CD4-positive, alpha-beta memory T cell (primary cell): ENCODE measurements at regions not wholly inside any gene's neighbourhood (a gene's known extent, or its start where the extent isn't known, plus 50 kb on each side); places are given as distances from the start of the nearest gene placed in this dataset.
A peak's percentile ranks its signal among the peaks of the same experiment; 100 is the strongest.

ENCODE experiments used
- CTCF ChIA-PET: fragments of 350-600 bp; sonication (Branson Sonifier 250); formaldehyde crosslinking; loops from one replicate; lab custom pipeline; 2021; ENCODE audit warnings: inconsistent platforms; ENCODE audit not compliant: partially characterized antibody; lab: Charles Lee
- POLR2A ChIA-PET: fragments of 350-600 bp; sonication (Branson Sonifier 250); formaldehyde crosslinking; loops from one replicate; lab custom pipeline; 2021; ENCODE audit not compliant: partially characterized antibody; lab: Charles Lee
- DNase-seq, 5 donors: peaks; one replicate each; pipeline versions ENCODE4 v3.0.0 to v3.0.0-alpha.2; 2020 to 2022; ENCODE audit warnings: mixed read lengths in 1 of 5
- H3K27ac ChIP-seq: one replicate; pipeline ENCODE4 v1.7.0; 2013; ENCODE audit warnings: low read depth, low read length
- H3K27me3 ChIP-seq: 2 replicates; pipeline ENCODE4 v1.7.0; 2013; ENCODE audit warnings: mild to moderate bottlenecking, low read length, moderate library complexity; ENCODE audit not compliant: insufficient read depth
- H3K36me3 ChIP-seq: 2 replicates; pipeline ENCODE4 v1.7.0; 2013; ENCODE audit warnings: mild to moderate bottlenecking, low read length, moderate library complexity; ENCODE audit not compliant: insufficient read depth
- H3K4me1 ChIP-seq: 2 replicates; pipeline ENCODE4 v1.7.0; 2013; ENCODE audit warnings: mild to moderate bottlenecking, low read length, moderate library complexity; ENCODE audit not compliant: insufficient read depth
- H3K4me3 ChIP-seq, 2 donors: one replicate each; pipeline ENCODE4 v1.7.0; 2013; ENCODE audit warnings: low read length in 2 of 2, mild to moderate bottlenecking in 1 of 2
- H3K9me3 ChIP-seq, 2 donors: one replicate each; pipeline ENCODE4 v1.7.0; 2013; ENCODE audit warnings: low read length in 2 of 2, control low read depth in 1 of 2; ENCODE audit not compliant: control insufficient read depth in 1 of 2
- H3K27ac Mint-ChIP-seq, 7 donors: one replicate each; pipeline ENCODE4 v1.8.0; 2020 to 2021; ENCODE audit warnings: mixed read lengths in 7 of 7, mild to moderate bottlenecking in 6 of 7, inconsistent platforms in 3 of 7, moderate library complexity in 3 of 7
- H3K27me3 Mint-ChIP-seq, 2 donors: one replicate each; pipeline ENCODE4 v1.8.0; 2020 to 2021; ENCODE audit warnings: mixed read lengths in 2 of 2
- H3K36me3 Mint-ChIP-seq, 2 donors: one replicate each; pipeline ENCODE4 v1.8.0; 2020 to 2021; ENCODE audit warnings: mixed read lengths in 2 of 2, inconsistent platforms in 1 of 2, mild to moderate bottlenecking in 1 of 2
- H3K4me1 Mint-ChIP-seq, 4 donors: one replicate each; pipeline ENCODE4 v1.8.0; 2020 to 2021; ENCODE audit warnings: mixed read lengths in 4 of 4, mild to moderate bottlenecking in 1 of 4
- H3K4me3 Mint-ChIP-seq, 8 donors: one replicate each; pipeline ENCODE4 v1.8.0; 2020 to 2021; ENCODE audit warnings: mixed read lengths in 8 of 8, mild to moderate bottlenecking in 7 of 8, moderate library complexity in 6 of 8, inconsistent platforms in 3 of 8
- H3K9me3 Mint-ChIP-seq, 8 donors: one replicate each; pipeline ENCODE4 v1.8.0; 2020 to 2021; ENCODE audit warnings: mixed read lengths in 8 of 8, mild to moderate bottlenecking in 5 of 8, inconsistent platforms in 3 of 8, moderate library complexity in 1 of 8
- intact Hi-C: fragments of 100-400 bp; cut with micrococcal nuclease; formaldehyde crosslinking; loops from one replicate; pipeline ENCODE4 v1.15.1; 2023

- Histone ChIP-seq H3K9me3 (no peaks in the 10 kb centered on the region), H3K4me3 (no peak overlapping the region), H3K36me3 (no peaks in the 10 kb centered on the region), H3K27me3 (no peaks in the 10 kb centered on the region), H3K4me1 (peaks cover 6% of the 10 kb centered on the region), H3K27ac (no peak overlapping the region)
- H3K27ac Mint-ChIP-seq: no peak overlapping the region
- intact Hi-C loops: no loop called here
- ChIA-PET CTCF (interaction anchor here (6.2 kb wide), 1 partner anchor 39 kb away, joined by 86 read pairs; no protein-coding TSS in a partner anchor), POLR2A (no interaction called here)
- DNase-seq: no peak
- H3K36me3 Mint-ChIP-seq: no peaks in the 10 kb centered on the region
- peaks cover 9 to 22% (median 14%) of the 10 kb centered on the region in 4 donors for H3K4me1 Mint-ChIP-seq
- H3K9me3 Mint-ChIP-seq: peaks cover 0 to 3% (median 0%) of the 10 kb centered on the region in 8 donors
- no peak overlapping the region for H3K4me3 Mint-ChIP-seq
- peaks cover 0 to 1% of the 10 kb centered on the region in 2 donors for H3K27me3 Mint-ChIP-seq
These were observed 299.9 kb upstream of the MSX2 start for GRCh38 chr5:174424219-174425053.

GRCh38 chr5:174425271-174425963 is 299.0 kb upstream of the MSX2 start:
- H3K4me1 Mint-ChIP-seq: peaks cover 4 to 19% (median 8%) of the 10 kb centered on the region in 4 donors
- ChIA-PET CTCF (interaction anchor here (0.8 kb wide), 1 partner anchor 15 kb away, joined by 3 read pairs; no protein-coding TSS in a partner anchor), POLR2A (no interaction called here)
- Histone ChIP-seq H3K4me3 (no peak overlapping the region), H3K36me3 (no peaks in the 10 kb centered on the region), H3K27ac (no peak overlapping the region), H3K9me3 (no peaks in the 10 kb centered on the region), H3K4me1 (peaks cover 9% of the 10 kb centered on the region), H3K27me3 (no peaks in the 10 kb centered on the region)
- no peaks in the 10 kb centered on the region for H3K36me3 Mint-ChIP-seq
- H3K9me3 Mint-ChIP-seq: peaks cover 0 to 3% (median 0%) of the 10 kb centered on the region in 8 donors
- peak overlapping the region in 2 of 7 donors; percentile 1 to 8 for H3K27ac Mint-ChIP-seq
- DNase-seq: no peak
- intact Hi-C loops: no loop called here
- no peak overlapping the region for H3K4me3 Mint-ChIP-seq
- H3K27me3 Mint-ChIP-seq: peaks cover 0 to 1% of the 10 kb centered on the region in 2 donors

GRCh38 chr5:174425964-174426290 is 298.5 kb upstream of the MSX2 start:
- peaks cover 0 to 1% of the 10 kb centered on the region in 2 donors for H3K27me3 Mint-ChIP-seq
- H3K27ac Mint-ChIP-seq: peak overlapping the region in 1 of 7 donors; percentile 48
- no peaks in the 10 kb centered on the region for H3K9me3 ChIP-seq
- ChIA-PET CTCF (interaction anchor here (0.8 kb wide), 1 partner anchor 14 kb away, joined by 3 read pairs; no protein-coding TSS in a partner anchor), POLR2A (no interaction called here)
- peaks cover 0 to 3% (median 0%) of the 10 kb centered on the region in 8 donors for H3K9me3 Mint-ChIP-seq
- H3K4me3 Mint-ChIP-seq: no peak overlapping the region
- DNase-seq: no peak
- H3K4me3 ChIP-seq: no peak overlapping the region
- H3K36me3 Mint-ChIP-seq: no peaks in the 10 kb centered on the region
- peaks cover 4 to 21% (median 8%) of the 10 kb centered on the region in 4 donors for H3K4me1 Mint-ChIP-seq
- H3K27ac ChIP-seq: no peak overlapping the region
- no peaks in the 10 kb centered on the region for H3K36me3 ChIP-seq
- no peaks in the 10 kb centered on the region for H3K27me3 ChIP-seq
- peaks cover 12% of the 10 kb centered on the region for H3K4me1 ChIP-seq
- intact Hi-C loops: no loop called here

GRCh38 chr5:174426388-174426787 is 298.0 kb upstream of the MSX2 start:
- DNase-seq: no peak
- Mint-ChIP-seq H3K36me3 (no peaks in the 10 kb centered on the region), H3K9me3 (peaks cover 0 to 3% (median 0%) of the 10 kb centered on the region in 8 donors), H3K27ac (no peak overlapping the region), H3K4me3 (no peak overlapping the region), H3K27me3 (peaks cover 0 to 1% of the 10 kb centered on the region in 2 donors), H3K4me1 (peaks cover 4 to 25% (median 10%) of the 10 kb centered on the region in 4 donors)
- no peaks in the 10 kb centered on the region for H3K9me3 ChIP-seq
- CTCF ChIA-PET: no interaction called here
- intact Hi-C loops: no loop called here
- peaks cover 16% of the 10 kb centered on the region for H3K4me1 ChIP-seq
- POLR2A ChIA-PET: no interaction called here
- H3K4me3 ChIP-seq: no peak overlapping the region
- H3K27ac ChIP-seq: no peak overlapping the region
- no peaks in the 10 kb centered on the region for H3K27me3 ChIP-seq
- H3K36me3 ChIP-seq: no peaks in the 10 kb centered on the region

- H3K9me3 Mint-ChIP-seq: peaks cover 0 to 3% (median 0%) of the 10 kb centered on the region in 8 donors
- no peaks in the 10 kb centered on the region for H3K36me3 Mint-ChIP-seq
- POLR2A ChIA-PET: no interaction called here
- CTCF ChIA-PET: no interaction called here
- Histone ChIP-seq H3K27me3 (no peaks in the 10 kb centered on the region), H3K36me3 (no peaks in the 10 kb centered on the region), H3K27ac (no peak overlapping the region), H3K4me3 (no peak overlapping the region), H3K4me1 (peaks cover 21% of the 10 kb centered on the region), H3K9me3 (no peaks in the 10 kb centered on the region)
- intact Hi-C loops: no loop called here
- peaks cover 0 to 1% of the 10 kb centered on the region in 2 donors for H3K27me3 Mint-ChIP-seq
- H3K4me1 Mint-ChIP-seq: peaks cover 4 to 30% (median 10%) of the 10 kb centered on the region in 4 donors
- DNase-seq: no peak
- H3K27ac Mint-ChIP-seq: no peak overlapping the region
- no peak overlapping the region for H3K4me3 Mint-ChIP-seq
These were observed 297.5 kb upstream of the MSX2 start for GRCh38 chr5:174426851-174427250.

- Histone ChIP-seq H3K27ac (no peak overlapping the region), H3K36me3 (no peaks in the 10 kb centered on the region), H3K4me3 (no peak overlapping the region), H3K9me3 (no peaks in the 10 kb centered on the region), H3K4me1 (peaks cover 21% of the 10 kb centered on the region), H3K27me3 (no peaks in the 10 kb centered on the region)
- no peaks in the 10 kb centered on the region for H3K36me3 Mint-ChIP-seq
- no peak overlapping the region for H3K4me3 Mint-ChIP-seq
- no peak for DNase-seq
- peaks cover 4 to 30% (median 10%) of the 10 kb centered on the region in 4 donors for H3K4me1 Mint-ChIP-seq
- H3K27ac Mint-ChIP-seq: no peak overlapping the region
- H3K9me3 Mint-ChIP-seq: peaks cover 0 to 3% (median 0%) of the 10 kb centered on the region in 8 donors
- ChIA-PET POLR2A (no interaction called here), CTCF (no interaction called here)
- peaks cover 0 to 1% of the 10 kb centered on the region in 2 donors for H3K27me3 Mint-ChIP-seq
- intact Hi-C loops: no loop called here
These were observed 297.1 kb upstream of the MSX2 start for GRCh38 chr5:174427304-174427703.

- peaks cover 0 to 1% of the 10 kb centered on the region in 2 donors for H3K27me3 Mint-ChIP-seq
- Histone ChIP-seq H3K36me3 (no peaks in the 10 kb centered on the region), H3K4me3 (no peak overlapping the region), H3K4me1 (peaks cover 21% of the 10 kb centered on the region), H3K27ac (no peak overlapping the region), H3K27me3 (no peaks in the 10 kb centered on the region), H3K9me3 (no peaks in the 10 kb centered on the region)
- no peak overlapping the region for H3K4me3 Mint-ChIP-seq
- intact Hi-C loops: no loop called here
- peaks cover 0 to 3% (median 0%) of the 10 kb centered on the region in 8 donors for H3K9me3 Mint-ChIP-seq
- POLR2A ChIA-PET: no interaction called here
- H3K4me1 Mint-ChIP-seq: peaks cover 4 to 30% (median 10%) of the 10 kb centered on the region in 4 donors
- H3K36me3 Mint-ChIP-seq: no peaks in the 10 kb centered on the region
- H3K27ac Mint-ChIP-seq: no peak overlapping the region
- CTCF ChIA-PET: interaction anchor here (0.9 to 4.0 kb wide), 3 partner anchors 9 to 35 kb away, joined by 3 to 18 read pairs (median 3); no protein-coding TSS in a partner anchor
- DNase-seq: no peak
These were observed 295.5 kb upstream of the MSX2 start for GRCh38 chr5:174428895-174429294.
